Mesenteric fat pad (tissue), 1 donor: ENCODE measurements at regions not wholly inside any gene's neighbourhood (a gene's known extent, or its start where the extent isn't known, plus 50 kb on each side); places are given as distances from the start of the nearest gene placed in this dataset.

Source experiments
- DNase-seq: peaks from one replicate; pipeline ENCODE4 v3.0.0-alpha.2; 2020; ENCODE audit warnings: low spot score
- donor health status: DM: yes; HTN: yes; CAD: no.

- no peak for DNase-seq
Observed at GRCh38 chr2:120563616-120564015, 172.1 kb upstream of the GLI2 start.

- no peak for DNase-seq
Observed at GRCh38 chr2:120564213-120565094, 171.2 kb upstream of the GLI2 start.

GRCh38 chr2:120565095-120565460 is 170.6 kb upstream of the GLI2 start:
- no peak for DNase-seq

- no peak for DNase-seq
Observed at GRCh38 chr2:120565929-120566328, 169.7 kb upstream of the GLI2 start.

GRCh38 chr2:120566331-120567035 is 169.2 kb upstream of the GLI2 start:
- DNase-seq, result no peak

GRCh38 chr2:120567128-120567527 is 168.5 kb upstream of the GLI2 start:
- DNase-seq, result no peak

- no peak for DNase-seq
Observed at GRCh38 chr2:120568089-120568974, 167.3 kb upstream of the GLI2 start.

- no peak for DNase-seq
Observed at GRCh38 chr2:120568975-120569268, 166.7 kb upstream of the GLI2 start.

- no peak for DNase-seq
Observed at GRCh38 chr2:120570001-120570400, 165.7 kb upstream of the GLI2 start.

- DNase-seq, result no peak
Observed at GRCh38 chr2:120570546-120570945, 165.1 kb upstream of the GLI2 start.

- no peak for DNase-seq
Observed at GRCh38 chr2:120571015-120571728, 164.5 kb upstream of the GLI2 start.

GRCh38 chr2:120572226-120572625 is 163.4 kb upstream of the GLI2 start:
- DNase-seq, result no peak

- DNase-seq, result no peak
Observed at GRCh38 chr2:120574620-120575019, 161.0 kb upstream of the GLI2 start.

- no peak for DNase-seq
Observed at GRCh38 chr2:120575966-120576365, 159.7 kb upstream of the GLI2 start.

- DNase-seq, result no peak
Observed at GRCh38 chr2:120576509-120577474, 158.9 kb upstream of the GLI2 start.

- no peak for DNase-seq
Observed at GRCh38 chr2:120577721-120578295, 157.9 kb upstream of the GLI2 start.

- no peak for DNase-seq
Observed at GRCh38 chr2:120578576-120579352, 156.9 kb upstream of the GLI2 start.

GRCh38 chr2:120579916-120580685 is 155.6 kb upstream of the GLI2 start:
- no peak for DNase-seq
